ENCODE measurements at regions not wholly inside any gene's neighbourhood (a gene's known extent, or its start where the extent isn't known, plus 50 kb on each side); places are given as distances from the start of the nearest gene placed in this dataset.

DNA sequence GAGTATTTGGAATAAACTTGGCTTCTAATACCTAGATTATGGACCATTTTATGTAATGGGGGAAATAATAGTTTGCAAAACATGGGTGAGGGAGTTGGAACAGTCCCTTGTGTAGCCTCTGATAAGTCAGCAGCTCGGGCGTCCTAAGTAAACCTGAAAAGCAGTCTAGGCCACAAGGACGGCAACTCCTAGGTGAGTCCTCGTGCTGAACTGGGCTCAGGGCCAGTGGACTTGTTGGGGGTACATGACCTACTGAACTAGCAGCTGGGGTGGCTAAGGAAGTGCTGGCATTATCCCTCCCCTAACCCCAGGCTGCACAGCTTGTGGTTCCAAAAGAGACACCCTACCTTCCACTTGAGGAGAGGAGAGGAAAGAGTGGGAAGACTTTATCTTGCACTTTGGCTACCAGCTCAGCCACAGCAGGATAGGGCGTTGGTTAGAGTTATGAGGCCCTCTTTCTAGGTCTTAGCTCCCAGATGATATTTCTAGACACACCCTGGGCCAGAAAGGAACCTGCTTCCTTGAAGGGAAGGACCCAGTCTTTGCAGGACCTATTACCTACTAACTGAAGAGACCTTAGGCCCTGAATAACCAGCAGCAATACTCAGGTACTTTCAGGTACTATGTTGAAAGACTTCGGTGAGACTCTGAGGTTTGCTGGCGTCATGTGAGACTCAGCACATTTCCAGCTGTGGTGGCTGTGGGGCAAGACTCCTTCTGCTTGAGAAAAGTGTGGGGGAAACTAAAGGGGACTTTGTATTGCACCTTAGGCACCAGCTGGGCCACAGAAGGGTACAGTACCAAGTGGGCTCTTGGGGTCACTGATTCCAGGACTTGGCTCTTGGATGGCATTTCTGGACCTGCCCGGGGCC is 71.0 kb downstream of the AQP4 start:
- DNase-seq, result no peak

DNA sequence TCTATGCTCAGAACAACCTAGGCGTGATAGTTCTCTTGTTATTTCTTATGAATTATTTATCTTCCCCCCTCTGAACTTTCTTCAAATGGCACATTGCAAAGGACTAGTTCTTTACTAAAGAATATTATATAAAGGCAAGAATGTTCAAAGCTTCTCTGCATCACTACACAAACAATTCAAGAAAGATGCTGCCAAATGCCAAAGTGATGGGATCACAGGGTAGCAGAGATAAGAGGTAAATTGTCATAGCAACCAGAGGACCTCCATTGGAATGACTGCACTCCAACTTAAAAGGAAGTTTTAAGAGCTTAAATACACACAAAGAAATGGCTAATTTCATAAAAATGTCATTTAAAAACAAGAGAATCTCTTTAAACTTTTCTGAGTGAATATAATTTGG is 72.8 kb downstream of the AQP4 start:
- DNase-seq, result no peak

DNA sequence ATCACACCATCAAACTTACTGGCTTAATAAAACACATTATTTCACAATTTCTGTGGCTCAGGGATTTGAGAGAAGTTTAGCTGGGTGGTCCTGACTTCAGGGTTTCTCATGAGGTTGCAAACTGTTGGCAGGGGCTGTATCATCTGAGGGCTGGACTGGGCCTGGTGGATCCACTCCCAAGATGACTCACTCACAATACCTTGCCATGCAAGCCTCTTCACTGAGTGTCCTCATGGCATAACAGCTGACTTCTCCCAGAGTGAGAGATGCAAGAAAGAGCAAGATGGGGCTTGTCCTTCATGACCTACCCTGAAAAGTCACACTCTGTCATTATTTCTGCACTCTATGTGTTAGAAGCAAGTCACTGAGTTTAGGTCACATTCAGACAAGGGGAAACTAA is 73.8 kb downstream of the AQP4 start:
- DNase-seq, result no peak

DNA sequence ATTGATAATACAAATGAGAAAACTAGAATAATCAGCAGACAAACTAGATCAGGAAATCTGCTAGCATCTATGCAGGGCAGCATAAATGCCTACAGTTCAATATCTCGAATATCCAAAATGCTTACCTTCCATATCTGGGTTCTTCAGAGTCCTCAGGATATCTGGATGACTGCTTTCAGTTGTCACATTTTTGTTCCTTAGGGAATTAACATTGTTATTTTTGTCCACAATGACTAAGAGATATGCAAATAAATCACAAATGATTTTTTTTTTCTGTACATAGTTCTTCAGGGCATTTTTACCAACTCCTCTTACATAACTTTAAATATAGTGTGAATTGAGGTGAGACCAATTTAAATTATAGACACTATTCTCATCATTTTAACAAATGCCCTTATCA is 80.9 kb downstream of the AQP4 start:
- DNase-seq, result no peak

DNA sequence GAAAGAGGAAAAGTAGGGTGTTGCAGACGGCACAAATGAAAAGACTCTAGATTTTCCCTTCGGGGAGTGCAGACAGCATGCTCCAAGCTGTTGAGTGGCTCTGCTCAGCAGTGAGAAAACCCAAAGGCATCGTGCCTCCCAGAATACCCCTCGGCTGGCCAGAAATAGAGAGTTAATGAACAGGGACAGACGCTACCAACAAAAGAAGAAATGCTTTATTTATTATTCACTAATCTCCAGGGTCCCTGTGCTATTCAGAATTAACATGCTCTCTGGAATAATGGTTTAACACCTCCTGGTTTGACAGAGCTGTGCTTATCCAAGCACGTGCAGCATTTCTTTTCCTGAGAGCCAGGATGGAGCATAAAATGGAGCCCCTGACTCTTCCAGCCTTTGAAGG is 82.3 kb downstream of the AQP4 start:
- no peak for DNase-seq

DNA sequence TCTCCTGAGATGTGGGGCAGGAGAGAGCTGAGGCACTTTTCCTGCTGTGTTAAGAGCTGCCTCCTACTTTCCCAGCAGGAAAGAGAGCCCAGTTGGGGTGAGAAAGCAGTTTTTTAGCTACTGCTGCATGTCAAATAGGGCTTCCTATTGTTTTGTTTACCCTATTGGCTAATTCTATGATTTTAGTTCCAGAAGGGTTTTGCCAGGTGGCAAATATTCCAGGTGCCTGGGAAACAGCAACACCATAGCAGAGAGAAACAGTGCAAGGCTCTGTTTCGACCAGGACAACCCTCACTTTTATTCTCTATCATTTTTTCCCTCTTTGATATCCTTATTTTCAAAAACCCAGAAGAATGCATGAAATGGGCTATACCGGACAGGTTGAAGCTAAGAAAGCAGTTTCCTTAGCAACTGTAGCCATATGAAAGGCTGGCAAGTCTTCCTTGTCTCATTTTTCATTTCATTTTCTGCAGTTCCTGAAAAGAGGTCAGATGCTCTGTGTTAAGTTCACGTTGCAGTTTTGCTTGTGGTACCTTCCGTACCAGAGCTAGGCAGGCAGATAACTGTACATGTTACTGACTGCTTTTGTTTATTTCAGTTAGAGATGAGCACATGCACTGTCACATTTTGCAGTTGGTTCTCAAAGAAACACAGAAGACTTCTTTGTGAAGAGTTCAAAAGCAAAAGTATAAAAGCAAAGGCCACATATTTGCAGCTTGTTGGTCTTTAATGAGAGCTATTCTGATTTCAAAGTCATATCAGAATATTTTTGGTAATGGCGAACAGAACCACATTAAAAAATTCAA is 84.8 kb downstream of the AQP4 start:
- DNase-seq, result no peak

DNA sequence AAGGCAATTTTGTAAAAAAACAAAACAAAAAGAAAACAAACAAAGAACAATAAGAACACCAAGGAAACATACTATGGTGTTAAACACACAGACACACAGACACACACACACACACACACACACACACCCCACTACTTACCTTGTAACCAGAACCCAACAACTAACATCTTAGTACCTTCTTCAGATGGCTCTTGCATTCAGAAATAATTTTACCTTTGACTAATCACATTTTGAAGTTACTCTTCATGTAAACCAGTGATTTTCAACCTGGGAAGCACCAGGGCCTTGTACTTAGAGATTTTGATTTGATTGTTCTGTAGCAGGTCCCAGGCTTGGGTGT is 87.5 kb downstream of the AQP4 start:
- no peak for DNase-seq

DNA sequence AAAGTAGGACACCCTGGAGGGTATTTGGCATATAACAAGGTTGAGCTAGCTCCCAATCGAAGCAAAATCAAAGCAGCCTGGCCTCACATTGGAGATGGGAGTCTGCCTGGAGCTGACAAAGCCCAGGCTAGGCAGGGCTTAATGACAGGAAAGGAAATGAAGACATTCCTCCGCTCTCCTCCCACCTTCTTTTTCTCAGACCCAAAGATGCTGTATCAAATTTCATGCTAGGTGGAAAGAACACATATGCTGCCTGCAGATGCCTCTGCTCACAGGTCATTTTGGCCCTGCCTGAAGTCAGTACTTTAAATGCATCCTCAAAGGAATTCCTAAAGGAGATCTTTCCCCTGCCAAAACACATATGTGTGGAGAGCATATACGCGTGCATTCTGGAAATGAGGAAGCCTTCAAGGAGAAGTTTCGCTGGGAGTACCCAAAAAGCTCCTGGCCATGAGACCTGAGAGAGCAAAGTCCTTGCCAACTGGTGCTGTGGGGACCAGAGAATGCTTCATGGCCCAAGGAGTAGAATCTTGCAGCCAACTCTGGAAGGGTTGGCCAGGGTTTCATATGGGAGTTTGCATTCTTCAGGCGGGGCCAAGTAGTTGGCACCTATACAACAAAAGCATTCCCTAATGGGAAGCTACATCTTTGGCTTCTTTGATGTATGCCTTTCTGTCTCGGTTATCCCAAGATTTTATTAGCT is 88.0 kb downstream of the AQP4 start:
- no peak for DNase-seq

DNA sequence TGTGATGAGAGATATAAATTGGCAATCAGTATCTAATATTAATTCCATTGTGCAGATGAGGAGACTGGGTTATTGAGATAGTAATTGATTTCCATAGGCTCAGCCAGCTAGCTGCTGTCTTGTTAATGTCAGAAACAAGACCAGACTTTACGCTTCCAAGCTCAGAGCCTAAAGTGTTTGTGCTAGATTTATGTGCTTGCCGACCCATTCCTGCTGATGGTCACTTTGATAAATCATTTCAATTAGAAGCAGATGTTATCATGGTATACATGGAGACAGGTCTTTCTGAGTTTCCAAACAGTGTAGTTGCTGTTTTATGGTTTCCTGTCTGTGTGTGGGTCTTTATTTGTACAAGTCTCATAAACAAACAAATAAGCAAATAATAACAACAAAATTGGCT is 92.8 kb downstream of the AQP4 start:
- no peak for DNase-seq

DNA sequence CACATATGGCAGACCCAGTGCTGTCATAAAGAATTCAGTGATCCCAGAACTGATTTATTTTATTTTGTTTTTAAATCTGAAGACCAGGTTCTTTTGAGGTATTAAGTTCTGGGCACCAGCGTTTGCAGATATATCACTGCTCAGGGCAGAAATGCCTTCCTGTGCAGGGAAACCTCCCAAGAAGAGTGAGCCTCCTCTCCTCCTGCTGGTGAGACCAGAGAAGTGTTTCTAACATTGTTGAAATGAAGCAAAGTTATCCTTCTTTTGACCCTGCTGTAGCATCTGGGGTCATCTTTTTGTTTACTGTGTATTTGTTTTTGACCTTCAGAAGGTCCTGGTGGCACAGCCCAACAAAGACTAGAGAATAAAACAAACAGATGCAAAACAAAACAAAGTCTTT is 94.0 kb downstream of the AQP4 start:
- no peak for DNase-seq

DNA sequence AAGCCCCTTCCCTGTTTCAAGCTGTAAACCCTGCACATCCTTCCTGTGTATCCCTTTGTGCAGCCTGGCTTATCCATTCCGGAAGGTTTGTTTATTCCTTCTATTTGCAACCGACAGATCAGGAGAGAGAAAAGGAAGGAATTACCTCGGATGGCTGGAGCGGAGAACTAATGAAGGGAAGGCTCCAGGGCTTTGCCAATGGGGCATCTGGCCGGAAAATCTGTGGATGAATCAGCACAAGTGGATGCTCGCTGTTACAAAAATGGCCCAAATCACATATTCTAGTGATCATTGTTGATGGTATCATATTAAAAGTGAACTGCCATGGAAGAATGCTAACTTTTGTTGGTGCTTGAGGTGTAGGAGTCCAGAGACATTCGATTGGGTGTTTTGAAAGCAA is 97.1 kb downstream of the AQP4 start:
- DNase-seq, result no peak

DNA sequence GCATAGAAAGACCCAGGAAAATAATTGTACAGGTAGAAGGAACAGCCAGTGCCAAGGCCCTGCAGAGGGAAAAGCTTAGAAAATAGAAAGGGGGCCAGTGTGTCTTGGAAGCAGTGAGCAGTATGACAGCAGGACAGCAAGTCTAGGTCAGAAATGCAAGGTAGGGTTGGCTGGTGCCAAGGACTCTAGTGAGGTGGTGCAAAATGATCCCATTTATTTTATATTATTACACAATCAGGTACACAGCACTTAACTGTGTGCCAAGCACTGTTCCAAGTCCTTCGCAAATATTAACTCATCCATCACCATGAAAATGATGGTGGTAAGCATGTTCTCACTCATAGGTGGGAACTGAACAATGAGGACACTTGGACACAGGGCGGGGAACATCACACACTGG is 100.0 kb downstream of the AQP4 start:
- no peak for DNase-seq

DNA sequence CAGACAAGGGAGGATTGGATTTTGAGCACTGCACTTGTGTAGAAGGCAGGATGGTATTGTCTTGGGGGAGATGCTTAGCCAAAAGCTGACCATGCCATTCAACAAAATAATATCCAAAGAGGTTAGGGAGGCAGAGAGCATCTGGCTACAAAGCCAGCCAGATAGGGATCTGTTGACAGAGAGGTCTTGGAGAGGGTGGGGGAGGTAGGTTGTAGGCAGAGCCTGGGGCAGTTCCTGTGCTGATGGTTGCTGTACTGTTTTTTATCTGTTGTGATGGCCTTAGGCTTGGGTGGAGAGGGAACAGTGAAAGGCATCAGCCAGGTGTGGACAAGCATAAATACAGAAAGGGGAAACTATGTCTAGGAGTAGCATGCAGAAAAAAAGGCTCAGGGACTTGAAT is 100.9 kb downstream of the AQP4 start:
- no peak for DNase-seq

DNA sequence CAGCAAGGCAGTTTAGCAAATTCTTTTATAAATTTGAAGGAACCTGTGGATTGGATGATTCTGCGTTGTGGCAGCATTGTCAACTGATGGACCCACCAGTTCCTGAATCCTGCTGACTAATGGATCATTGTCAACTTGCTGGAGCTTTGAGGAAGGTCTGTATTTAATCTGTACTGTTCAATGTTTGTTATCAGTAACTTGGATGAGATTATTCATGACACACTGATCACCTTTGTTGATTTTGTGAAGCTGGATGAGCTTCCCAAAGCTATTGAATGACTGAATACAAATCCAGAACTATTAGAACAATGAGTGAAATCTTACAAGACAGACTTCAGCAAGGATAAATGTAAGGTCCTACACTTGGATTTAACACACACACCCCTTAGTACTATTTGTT is 101.3 kb downstream of the AQP4 start:
- DNase-seq, result no peak

DNA sequence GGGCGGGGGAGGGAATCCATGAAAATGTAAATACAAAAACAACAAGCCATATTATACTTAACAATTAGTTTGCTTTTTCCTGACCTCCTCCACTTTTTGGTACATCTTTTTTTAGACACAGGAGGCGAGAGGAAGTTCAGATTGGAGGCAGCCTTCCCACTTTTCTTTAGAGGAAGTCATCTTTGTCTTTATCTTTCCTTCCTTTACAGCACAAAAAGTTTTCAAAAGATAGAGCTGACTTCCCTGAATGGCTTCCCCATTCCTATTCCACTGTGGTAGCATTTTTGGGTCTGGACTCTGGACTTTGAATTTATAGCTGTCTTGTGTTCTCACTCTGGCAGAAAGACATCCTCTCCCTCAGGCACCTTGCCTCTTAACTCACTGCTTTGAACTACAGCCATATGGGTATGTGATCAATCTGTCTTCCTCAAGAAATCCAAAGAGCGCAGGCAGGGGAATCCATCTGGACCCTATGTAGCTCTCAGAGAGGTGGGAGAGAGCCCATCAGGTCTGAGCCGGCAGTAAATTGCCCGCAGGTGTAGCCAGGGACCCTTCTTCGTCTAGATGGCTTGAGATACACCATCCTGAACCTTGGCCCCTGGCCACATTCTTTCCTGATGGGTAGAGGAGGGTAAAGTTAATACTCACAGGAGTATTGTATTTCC is 101.9 kb downstream of the AQP4 start:
- DNase-seq, result no peak

DNA sequence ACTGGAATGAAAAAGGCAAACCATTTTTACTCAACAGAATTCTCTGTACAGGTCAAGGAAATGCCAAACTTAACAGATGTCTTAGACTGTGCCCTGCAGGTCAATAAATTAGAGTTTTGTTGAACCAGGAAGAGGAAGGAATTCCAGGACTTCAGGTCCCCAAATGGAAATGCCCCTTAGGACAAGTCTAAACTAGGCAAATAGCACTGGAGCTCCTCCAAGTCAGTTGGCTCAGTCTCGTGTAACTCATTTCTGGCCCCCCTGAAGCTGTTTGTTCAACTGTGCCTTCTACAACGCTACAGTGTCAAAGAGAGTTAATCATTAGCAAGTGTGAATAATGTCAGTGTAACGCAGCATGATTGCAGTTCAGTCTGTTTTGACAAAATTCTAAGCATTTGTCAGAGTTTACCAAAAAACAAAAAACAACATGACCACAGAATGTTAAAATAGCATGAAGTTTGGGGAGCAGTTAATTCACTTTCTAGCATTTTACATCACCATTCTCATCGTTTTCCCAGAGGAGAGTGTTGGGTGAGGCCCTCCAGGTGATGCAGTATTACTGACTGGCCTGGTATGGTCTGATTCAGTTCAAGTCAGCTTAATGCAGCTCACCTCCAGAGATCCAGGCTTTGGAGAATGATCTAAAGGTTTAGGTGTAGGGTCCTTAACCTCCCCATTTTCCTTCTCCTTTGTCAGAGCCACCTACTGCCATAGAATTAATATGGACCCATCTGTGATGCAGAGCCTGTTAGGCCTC is 108.1 kb downstream of the AQP4 start:
- DNase-seq, result no peak

DNA sequence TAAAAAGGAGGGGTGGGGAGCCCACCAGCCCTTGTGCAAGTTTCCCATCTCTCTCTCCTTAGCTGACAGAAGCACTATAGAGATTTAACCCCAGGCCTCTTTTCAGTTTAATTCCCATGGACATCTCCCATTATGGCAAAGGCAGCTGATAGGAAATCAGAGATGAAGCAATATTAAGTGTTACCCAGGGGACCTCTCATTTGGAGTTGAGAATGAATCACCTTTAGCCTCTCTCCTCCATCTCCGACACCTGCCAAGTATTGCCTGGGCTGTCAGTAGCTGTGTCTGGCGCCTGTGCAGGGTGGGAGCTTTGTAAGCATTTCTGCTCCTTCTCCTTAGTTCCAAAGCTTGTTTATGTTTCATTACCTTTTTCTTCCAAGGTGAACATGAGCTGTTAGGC is 109.0 kb downstream of the AQP4 start:
- DNase-seq, result no peak

DNA sequence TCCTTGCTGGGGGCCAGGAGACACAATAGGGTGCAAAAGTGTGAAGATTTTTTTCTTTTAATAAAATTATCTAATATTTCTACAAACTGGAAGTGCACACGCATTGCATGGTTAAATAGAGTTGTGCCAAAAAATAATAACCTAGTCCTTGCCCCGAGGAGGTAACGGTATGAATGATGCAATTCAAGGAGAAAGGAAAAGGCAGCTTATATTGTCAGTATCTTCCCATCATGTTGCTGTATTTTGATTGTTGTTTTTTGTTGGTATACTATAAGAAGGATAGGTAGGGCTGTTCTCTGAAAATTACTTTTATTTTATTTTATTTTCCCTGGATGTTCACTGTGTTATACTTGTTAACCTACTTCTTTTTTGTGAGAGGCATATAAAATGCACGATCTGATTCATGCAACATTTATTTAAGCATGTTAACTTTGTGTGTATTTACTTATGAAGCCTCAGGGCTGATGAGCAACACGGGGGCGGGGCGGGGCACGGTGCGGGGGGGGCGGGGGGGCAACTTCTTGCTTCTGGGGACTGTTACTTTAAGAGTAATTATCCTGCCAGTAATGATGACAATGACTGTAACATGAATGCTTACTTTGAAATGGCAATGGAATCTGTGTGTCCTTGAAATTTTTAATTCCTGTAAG is 118.6 kb downstream of the AQP4 start:
- no peak for DNase-seq

DNA sequence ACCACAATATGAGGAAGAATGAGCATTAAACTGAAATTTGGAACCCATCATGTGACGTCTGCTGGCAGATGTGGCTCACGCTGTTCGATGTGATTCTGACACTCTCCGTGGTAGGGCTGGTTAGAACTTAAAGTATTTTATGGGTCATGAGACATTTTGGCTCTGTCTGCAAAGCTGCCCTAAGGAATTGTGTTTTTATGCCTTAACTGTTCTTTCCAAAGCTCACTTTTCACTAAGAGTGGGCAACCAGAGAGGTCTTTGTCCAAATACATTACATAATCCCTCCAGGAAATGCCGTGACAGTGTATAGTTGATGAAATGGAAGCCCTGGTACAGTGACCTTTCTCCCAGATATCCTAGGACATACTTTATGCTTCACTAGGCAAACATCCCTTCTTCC is 119.1 kb downstream of the AQP4 start:
- DNase-seq, result no peak

DNA sequence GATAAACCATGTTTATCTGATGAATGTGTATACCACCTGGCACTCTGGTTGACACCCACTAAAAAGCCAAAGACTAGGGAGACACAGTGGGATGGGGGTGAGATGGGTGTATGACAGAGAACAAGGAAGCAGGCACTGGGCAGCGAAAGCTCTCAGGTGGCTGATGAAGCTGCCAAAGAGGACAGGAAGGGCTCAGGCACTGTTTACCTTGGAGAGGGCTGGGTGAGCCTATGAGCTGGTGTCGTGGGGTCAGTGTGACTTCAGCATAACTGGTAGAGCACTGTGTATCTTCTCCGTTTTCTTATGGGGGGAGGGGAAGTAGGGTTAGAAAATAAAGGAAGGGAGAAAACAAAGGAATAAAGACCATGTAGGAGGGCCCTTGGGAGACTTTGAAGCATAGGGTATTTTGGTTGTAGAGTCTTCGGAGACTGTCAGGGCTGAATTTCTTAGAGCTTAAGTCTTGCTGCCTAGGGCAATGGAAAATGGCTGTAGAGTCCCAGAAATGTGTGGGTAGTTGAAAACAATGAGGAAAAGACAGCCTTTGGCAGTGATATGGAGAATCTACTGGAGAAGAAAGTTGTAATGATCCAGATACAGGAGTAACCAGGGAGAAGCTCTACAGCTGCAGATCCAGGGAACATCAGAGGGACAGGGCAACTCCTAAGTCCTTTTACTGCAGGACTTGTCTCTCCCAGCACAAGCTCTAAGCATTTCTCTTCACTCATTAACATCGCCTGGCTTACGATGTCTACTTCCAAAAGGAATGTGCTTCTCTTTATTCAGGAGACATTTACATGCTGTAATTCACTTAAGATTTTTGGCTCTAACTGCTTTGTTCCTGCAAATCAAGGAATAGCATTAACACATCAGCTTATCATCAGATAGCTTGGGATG is 120.0 kb downstream of the AQP4 start:
- DNase-seq, result no peak

DNA sequence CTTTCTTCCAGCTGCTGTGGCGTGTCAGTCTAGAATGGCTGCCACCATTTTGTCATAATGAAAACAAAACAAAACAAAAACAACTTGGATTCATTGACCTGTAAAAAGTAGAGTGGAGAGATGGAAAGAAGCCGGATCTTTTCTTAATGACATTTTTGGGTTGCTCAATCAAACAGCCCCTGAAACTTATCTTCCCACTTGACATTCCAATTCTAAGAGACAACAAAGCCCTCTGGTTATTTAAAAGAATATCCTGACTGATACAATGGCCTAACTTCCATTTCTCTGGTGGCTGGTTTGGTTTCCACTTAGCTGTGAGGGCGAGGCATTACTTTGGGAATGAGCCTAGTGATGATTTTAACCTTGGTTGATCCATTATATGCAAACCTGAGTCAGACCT is 123.7 kb downstream of the AQP4 start:
- DNase-seq, result no peak

All from CD4-positive, alpha-beta T cell treated with Interferon gamma for 1 hour (primary cell).